Esophagus squamous epithelium (tissue), 4 donors: ENCODE measurements at regions not wholly inside any gene's neighbourhood (a gene's known extent, or its start where the extent isn't known, plus 50 kb on each side); places are given as distances from the start of the nearest gene placed in this dataset.

ENCODE experiments used
- CTCF ChIP-seq, 6 experiments: fragments of 450-650 bp in 4 of 6; fragments of 200-600 bp in 2 of 6; sonication (generic) in 2 of 6; IDR thresholded peaks; one replicate each; pipeline ENCODE4 v1.5.1; 2016 to 2019; ENCODE audit warnings: antibody characterized with exemption in 6 of 6, mild to moderate bottlenecking in 4 of 6, moderate library complexity in 4 of 6
- POLR2A ChIP-seq, 4 donors: fragments of 450-650 bp; IDR thresholded peaks; one replicate each; pipeline ENCODE4 v1.6.1; 2017; ENCODE audit warnings: antibody characterized with exemption in 4 of 4, mild to moderate bottlenecking in 4 of 4, moderate library complexity in 3 of 4

- TF ChIP-seq CTCF (IDR thresholded peaks at IDR 0.05): no peak
- no peak for TF ChIP-seq POLR2A (IDR thresholded peaks at IDR 0.05)
These were observed 288.1 kb downstream of the SEC14L1 start for GRCh38 chr17:77428749-77429368.
